ENCODE measurements at regions not wholly inside any gene's neighbourhood (a gene's known extent, or its start where the extent isn't known, plus 50 kb on each side); places are given as distances from the start of the nearest gene placed in this dataset.

- no peak for DNase-seq (ENCODE audit: low read depth in 2 of 2)
Observed at GRCh38 chr2:5841126-5841525, 148.9 kb downstream of the SOX11 start.

- no peak for DNase-seq (ENCODE audit: low read depth in 2 of 2)
Observed at GRCh38 chr2:5842326-5842725, 150.1 kb downstream of the SOX11 start.

DNA sequence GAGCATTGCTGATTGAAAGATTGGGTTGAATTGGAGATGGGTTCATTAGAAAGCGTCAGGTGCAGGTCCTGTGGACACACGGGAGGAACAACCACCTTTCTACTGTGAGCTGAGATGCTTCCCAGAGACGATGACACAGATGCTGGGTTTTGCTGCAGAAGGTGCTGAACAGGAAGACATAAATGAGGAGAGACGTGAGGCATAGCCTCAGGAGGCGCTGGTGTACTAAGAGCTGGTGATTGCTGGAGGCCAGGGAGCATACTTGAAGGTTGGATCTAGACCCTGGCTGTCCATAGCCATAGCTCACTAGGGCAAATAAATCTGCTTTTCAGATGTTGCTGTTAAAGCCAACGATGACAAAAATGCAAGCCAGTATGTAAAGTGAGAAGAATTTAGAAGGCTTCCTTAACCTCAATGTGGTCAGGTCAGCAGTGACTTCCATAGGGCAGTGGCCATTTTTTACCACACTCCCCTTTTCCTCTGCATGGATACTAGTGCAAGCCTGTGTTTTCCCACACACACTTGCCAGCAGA is 153.7 kb downstream of the SOX11 start:
- DNase-seq (ENCODE audit: low read depth in 2 of 2), result no peak

- DNase-seq (ENCODE audit: low read depth in 2 of 2), result no peak
Observed at GRCh38 chr2:5846881-5847280, 154.7 kb downstream of the SOX11 start.

DNA sequence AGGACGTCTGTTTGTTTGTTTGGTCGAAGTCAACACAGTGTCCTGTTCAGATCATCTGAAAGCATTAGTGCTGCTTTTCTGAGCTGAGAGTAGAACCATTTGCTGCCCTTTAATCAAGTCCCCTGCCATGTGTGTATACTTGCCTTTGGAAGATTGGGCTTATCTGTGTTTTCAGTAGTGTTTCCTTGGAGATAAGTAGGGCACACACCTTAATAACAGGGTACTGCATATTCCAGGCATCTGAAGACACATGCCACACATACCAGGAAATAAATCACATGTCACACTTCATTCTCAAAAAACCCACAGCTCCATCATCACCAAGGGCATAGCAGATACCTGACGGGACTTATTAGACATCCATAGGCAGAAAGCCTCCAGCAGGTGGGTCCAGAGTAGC is 157.4 kb downstream of the SOX11 start:
- no peak for DNase-seq (ENCODE audit: low read depth in 2 of 2)

DNA sequence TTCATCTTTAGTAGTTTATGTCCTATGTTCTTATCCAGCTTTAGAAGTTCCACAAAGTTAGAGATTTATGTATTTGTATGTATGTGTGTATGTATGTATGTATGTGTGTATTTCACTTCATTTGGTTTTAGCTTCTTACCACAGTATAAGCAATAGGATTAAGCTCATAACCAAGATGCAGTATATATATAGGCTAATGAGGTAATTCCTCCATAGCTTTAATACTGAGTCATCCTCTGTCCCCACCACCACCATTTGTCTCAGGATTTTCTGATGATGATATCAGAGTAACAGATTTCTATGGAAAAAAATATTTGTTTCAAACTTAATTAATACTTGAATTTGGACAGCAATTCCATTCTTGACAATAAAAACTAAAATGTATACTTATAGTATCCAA is 159.2 kb downstream of the SOX11 start:
- no peak for DNase-seq (ENCODE audit: low read depth in 2 of 2)

DNA sequence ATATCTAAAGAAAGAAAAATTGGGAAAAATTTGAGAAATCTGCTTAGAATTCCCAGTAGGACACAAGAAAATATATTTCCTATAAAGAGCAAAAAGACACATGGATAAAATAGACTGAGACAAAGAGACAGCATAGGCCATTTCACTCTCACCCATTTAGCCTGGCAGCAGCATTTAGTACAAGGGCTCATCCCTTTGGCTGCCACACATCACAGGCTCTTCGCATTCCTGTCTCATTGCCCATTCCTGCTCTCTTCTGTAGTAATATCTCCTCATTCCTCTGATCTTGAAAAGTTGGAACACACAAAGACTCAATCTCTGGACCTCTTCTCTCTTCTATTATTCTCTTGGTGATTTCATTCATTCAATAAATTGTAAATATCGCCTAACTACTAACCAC is 162.6 kb downstream of the SOX11 start:
- DNase-seq (ENCODE audit: low read depth in 2 of 2), result no peak

DNA sequence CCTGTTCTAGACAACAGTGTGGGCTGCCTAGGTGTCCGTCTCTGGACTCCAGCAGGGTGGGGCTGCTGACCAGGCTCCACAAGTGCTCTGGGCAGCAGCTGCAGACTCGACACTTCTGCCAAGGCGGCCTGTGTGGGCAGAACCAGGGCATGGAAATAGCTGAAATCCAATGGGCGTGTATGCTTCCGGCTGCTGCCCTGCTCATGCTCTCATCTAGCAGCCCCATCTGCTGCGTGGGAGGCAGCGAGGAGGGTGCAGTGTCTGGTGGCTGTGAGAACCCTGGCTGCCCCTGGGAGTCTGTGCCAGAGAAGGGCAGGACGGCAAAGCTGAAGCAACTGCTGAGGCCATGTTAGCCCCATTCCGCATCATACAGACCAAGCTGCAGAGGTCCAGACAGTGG is 174.9 kb downstream of the SOX11 start:
- no peak for DNase-seq (ENCODE audit: low read depth in 2 of 2)

- no peak for DNase-seq (ENCODE audit: low read depth in 2 of 2)
Observed at GRCh38 chr2:5868931-5869330, 176.7 kb downstream of the SOX11 start.

DNA sequence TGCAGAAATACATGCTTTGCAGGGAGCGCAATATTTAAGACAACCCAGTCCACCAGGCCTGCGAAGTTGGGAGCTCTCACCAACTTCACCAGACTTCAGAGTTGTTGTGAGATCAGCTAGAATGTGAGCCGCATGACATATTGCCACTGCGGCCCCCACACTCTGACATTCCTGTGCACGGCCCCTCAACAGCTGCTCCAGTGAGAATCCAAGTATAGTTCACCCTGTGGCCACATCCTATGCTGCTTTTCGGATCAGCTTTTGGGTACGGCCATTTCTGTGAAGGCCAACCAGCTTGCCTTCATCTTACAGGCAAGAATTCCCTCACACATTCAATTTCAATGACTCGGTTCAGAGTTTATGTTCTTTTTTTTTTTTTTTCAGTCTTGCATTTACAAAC is 177.8 kb downstream of the SOX11 start:
- DNase-seq (ENCODE audit: low read depth in 2 of 2), result no peak

DNA sequence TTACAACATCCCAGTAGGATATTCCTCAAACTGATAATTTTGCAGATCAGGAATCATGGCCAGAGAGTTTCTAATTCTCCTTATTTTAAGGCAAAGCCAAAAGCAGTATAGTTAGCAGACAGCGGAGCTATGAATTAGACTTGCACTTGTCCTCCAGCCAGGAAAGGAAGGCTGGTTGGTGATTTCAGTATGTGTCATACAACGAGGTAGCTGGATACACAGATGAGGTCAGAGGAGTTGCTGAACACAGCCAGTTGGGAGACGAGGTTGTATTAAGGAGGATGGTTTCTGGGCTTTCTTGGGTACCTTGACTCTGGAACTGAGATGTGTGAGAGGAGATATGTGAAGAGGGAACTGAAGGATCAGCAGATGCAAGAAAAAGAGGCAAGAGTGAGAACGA is 185.2 kb downstream of the SOX11 start:
- no peak for DNase-seq (ENCODE audit: low read depth in 2 of 2)

- DNase-seq (ENCODE audit: low read depth in 2 of 2), result no peak
Observed at GRCh38 chr2:5885451-5886173, 193.4 kb downstream of the SOX11 start.

DNA sequence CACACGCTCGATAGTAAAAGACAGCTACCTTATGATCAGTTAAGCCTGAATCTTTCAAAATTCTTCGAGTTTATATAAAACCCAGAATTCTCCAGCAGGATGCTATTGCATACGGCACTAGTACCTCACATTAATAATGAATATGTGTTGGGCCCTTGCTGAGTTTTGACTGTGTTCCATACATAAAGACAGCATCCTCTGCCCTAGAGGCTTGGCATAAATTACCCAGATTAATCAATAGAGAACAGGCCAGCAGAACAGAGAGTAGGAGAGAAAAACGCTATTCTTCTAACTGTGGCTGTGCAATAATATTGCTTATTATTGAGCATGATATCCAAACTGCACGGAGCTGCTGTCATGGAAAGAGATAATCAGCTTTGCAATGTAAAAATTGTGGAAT is 194.3 kb downstream of the SOX11 start:
- DNase-seq (ENCODE audit: low read depth in 2 of 2), result no peak

DNA sequence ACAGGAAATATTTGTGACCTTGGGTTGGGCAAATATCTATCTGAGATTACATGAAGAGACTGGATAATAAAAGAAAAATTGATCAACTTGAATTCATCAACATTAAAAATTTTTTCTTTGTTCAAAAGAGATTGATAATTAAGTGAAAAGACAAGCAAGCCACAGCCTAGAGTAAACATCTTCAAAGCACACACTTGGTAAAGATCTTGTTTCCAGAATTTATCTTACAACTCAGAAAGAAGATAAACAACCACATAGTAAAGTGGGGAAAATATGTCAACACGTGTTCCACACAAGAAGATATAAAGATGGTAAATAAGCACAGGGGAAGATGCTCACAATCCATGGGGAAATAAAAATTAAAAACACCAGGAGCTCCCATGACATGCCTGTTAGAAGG is 195.9 kb downstream of the SOX11 start:
- no peak for DNase-seq (ENCODE audit: low read depth in 2 of 2)

GRCh38 chr2:5889519-5889918 is 197.3 kb downstream of the SOX11 start:
- DNase-seq (ENCODE audit: low read depth in 2 of 2), result no peak

GRCh38 chr2:5894355-5894754 is 202.2 kb downstream of the SOX11 start:
- DNase-seq (ENCODE audit: low read depth in 2 of 2), result no peak

DNA sequence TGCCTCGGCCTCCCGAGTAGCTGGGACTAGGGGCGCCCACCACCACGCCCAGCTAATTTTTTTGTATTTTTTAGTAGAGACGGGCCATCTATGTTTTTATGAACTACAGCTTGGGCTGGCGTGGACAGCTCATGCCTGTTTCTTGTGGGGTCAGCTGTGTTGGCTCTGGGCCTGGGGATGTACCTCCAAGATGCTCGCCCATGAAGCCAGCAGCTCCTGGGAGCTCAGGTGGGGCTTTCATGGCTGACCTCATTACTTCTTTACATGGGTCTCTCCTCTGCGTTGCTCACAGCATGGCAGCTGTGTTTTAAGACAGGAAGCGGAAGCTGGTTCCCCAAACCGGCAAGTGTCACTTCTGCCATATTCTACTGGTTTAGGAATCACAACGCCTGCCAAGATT is 203.1 kb downstream of the SOX11 start:
- DNase-seq (ENCODE audit: low read depth in 2 of 2), result no peak

- no peak for DNase-seq (ENCODE audit: low read depth in 2 of 2)
Observed at GRCh38 chr2:5897249-5897648, 205.1 kb downstream of the SOX11 start.

DNA sequence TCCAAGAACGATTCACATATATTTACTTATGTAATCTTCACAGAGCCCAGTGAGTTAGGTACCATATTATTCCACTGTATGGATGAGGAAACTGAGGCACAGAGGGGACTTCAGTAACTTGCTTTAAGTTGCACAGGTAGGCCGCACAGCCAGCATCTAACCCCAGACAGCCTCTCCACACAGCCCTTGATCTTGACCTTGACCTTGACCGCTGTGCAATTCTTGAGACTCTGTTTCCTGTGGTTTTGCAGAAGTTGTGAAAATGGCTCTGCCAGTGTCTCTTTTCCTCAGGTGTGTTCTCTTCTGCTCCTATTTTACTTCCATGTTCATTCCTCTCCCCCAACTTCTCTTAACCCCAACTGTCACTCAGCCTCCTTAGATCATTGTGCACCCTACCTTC is 206.5 kb downstream of the SOX11 start:
- DNase-seq (ENCODE audit: low read depth in 2 of 2), result no peak

- DNase-seq (ENCODE audit: low read depth in 2 of 2), result no peak
Observed at GRCh38 chr2:5905661-5906060, 213.5 kb downstream of the SOX11 start.

- no peak for DNase-seq (ENCODE audit: low read depth in 2 of 2)
Observed at GRCh38 chr2:5908071-5908470, 215.9 kb downstream of the SOX11 start.

- no peak for DNase-seq (ENCODE audit: low read depth in 2 of 2)
Observed at GRCh38 chr2:5911718-5912117, 219.5 kb downstream of the SOX11 start.

GRCh38 chr2:5913711-5914395 is 221.7 kb downstream of the SOX11 start:
- no peak for DNase-seq (ENCODE audit: low read depth in 2 of 2)
